ENCODE measurements at regions not wholly inside any gene's neighbourhood (a gene's known extent, or its start where the extent isn't known, plus 50 kb on each side); places are given as distances from the start of the nearest gene placed in this dataset.
A peak's percentile ranks its signal among the peaks of the same experiment; 100 is the strongest.

DNA sequence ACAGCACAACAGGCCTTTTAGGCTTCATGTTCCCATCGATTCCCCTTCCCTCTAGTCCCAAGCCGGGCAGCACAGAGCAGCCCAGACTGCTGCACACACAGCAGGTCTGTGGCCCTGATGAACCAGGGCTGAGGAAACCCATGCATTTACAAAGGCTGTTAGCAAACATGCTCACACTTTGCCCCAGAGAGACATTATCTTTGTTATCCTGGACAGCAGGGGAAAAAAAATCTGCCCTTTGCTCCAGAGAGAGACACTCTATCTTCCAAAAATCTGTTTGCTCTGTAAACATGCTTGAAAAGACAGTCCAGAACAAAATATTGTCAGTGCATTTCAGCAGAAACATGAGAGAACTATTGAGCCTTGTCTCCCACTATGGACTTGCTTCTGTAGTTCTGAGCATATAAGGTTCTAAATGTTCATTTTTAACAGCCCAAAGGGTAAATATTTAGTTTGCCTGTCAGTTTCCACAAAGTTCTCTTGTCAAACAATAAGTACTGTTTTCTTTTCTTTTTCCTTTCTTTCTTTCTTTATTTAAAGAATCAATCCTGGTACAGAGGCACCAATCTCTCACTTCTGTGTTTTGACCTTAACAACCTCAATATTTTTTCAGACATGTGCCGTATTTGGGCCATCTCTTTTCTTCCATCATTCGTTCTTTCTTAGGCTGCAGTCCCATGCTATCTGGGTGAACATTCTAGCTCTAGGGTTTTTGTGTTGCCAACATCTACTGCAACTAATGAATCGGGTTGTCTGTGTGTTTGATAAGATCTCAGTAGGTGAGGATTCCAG, 468.0 kb downstream of the EPM2A start (continued):
- TF ChIP-seq, protein P1, sequence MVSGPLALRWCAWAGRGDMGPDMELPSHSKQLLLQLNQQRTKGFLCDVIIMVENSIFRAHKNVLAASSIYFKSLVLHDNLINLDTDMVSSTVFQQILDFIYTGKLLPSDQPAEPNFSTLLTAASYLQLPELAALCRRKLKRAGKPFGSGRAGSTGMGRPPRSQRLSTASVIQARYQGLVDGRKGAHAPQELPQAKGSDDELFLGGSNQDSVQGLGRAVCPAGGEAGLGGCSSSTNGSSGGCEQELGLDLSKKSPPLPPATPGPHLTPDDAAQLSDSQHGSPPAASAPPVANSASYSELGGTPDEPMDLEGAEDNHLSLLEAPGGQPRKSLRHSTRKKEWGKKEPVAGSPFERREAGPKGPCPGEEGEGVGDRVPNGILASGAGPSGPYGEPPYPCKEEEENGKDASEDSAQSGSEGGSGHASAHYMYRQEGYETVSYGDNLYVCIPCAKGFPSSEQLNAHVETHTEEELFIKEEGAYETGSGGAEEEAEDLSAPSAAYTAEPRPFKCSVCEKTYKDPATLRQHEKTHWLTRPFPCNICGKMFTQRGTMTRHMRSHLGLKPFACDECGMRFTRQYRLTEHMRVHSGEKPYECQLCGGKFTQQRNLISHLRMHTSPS (CRISPR knock-in tag; IDR thresholded peaks at IDR 0.05; ENCODE audit: low read depth): no peak
- TF ChIP-seq UBTF (CRISPR knock-in tag; IDR thresholded peaks at IDR 0.05) (peak; percentile 87), ZNF3 (CRISPR knock-in tag; IDR thresholded peaks at IDR 0.05) (peak; percentile 72; the same call in 1 of the 2 replicates), ZBTB42 (CRISPR knock-in tag; IDR thresholded peaks at IDR 0.05) (no peak), ARID5B (CRISPR knock-in tag; IDR thresholded peaks at IDR 0.05) (peak; percentile 100), MIER2 (CRISPR knock-in tag; IDR thresholded peaks at IDR 0.05) (peak; percentile 86), KLF13 (CRISPR knock-in tag; IDR thresholded peaks at IDR 0.05) (no peak), MTA1 (CRISPR knock-in tag; IDR thresholded peaks at IDR 0.05; ENCODE audit: borderline replicate concordance) (peak; percentile 91), ZNF234 (CRISPR knock-in tag; conservative IDR thresholded peaks at IDR 0.05) (0 out of 2 replicates have a peak, but pooled peaks have one; percentile 35), IKZF1 (IDR thresholded peaks at IDR 0.05) (no peak), HOXA5 (CRISPR knock-in tag; IDR thresholded peaks at IDR 0.05) (peak; percentile 97), ZNF83 (CRISPR knock-in tag; IDR thresholded peaks at IDR 0.05; ENCODE audit: borderline replicate concordance) (no peak), MLLT10 (CRISPR knock-in tag; IDR thresholded peaks at IDR 0.05) (no peak)
- TF ChIP-seq, protein P2, sequence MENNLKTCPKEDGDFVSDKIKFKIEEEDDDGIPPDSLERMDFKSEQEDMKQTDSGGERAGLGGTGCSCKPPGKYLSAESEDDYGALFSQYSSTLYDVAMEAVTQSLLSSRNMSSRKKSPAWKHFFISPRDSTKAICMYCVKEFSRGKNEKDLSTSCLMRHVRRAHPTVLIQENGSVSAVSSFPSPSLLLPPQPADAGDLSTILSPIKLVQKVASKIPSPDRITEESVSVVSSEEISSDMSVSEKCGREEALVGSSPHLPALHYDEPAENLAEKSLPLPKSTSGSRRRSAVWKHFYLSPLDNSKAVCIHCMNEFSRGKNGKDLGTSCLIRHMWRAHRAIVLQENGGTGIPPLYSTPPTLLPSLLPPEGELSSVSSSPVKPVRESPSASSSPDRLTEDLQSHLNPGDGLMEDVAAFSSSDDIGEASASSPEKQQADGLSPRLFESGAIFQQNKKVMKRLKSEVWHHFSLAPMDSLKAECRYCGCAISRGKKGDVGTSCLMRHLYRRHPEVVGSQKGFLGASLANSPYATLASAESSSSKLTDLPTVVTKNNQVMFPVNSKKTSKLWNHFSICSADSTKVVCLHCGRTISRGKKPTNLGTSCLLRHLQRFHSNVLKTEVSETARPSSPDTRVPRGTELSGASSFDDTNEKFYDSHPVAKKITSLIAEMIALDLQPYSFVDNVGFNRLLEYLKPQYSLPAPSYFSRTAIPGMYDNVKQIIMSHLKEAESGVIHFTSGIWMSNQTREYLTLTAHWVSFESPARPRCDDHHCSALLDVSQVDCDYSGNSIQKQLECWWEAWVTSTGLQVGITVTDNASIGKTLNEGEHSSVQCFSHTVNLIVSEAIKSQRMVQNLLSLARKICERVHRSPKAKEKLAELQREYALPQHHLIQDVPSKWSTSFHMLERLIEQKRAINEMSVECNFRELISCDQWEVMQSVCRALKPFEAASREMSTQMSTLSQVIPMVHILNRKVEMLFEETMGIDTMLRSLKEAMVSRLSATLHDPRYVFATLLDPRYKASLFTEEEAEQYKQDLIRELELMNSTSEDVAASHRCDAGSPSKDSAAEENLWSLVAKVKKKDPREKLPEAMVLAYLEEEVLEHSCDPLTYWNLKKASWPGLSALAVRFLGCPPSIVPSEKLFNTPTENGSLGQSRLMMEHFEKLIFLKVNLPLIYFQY (CRISPR knock-in tag; IDR thresholded peaks at IDR 0.05; ENCODE audit: borderline replicate concordance): peak; percentile 68
- TF ChIP-seq, protein P3, sequence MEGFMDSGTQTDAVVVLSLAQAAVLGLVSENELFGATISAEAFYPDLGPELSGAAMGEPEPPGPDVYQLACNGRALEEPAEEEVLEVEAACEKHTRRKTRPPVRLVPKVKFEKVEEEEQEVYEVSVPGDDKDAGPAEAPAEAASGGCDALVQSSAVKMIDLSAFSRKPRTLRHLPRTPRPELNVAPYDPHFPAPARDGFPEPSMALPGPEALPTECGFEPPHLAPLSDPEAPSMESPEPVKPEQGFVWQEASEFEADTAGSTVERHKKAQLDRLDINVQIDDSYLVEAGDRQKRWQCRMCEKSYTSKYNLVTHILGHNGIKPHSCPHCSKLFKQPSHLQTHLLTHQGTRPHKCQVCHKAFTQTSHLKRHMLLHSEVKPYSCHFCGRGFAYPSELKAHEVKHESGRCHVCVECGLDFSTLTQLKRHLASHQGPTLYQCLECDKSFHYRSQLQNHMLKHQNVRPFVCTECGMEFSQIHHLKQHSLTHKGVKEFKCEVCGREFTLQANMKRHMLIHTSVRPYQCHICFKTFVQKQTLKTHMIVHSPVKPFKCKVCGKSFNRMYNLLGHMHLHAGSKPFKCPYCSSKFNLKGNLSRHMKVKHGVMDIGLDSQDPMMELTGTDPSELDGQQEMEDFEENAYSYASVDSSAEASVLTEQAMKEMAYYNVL (CRISPR knock-in tag; IDR thresholded peaks at IDR 0.05; ENCODE audit: borderline replicate concordance): peak; percentile 100

Data from HepG2 (cell line).